SK-N-SH treated with all-trans-retinoic acid at 6 μM for 48 hours (cell line): ENCODE measurements at regions not wholly inside any gene's neighbourhood (a gene's known extent, or its start where the extent isn't known, plus 50 kb on each side); places are given as distances from the start of the nearest gene placed in this dataset.
A peak's percentile ranks its signal among the peaks of the same experiment; 100 is the strongest.

ENCODE experiments used
- ATAC-seq: fragments of 200-7000 bp; cut with Tn5 transposase; 3 replicates; pipeline ENCODE4 v1.9.1; 2020; ENCODE audit warnings: mild to moderate bottlenecking, moderate library complexity
- CSDC2 ChIP-seq: fragments of 250-450 bp; sonication (Bioruptor Pico); IDR thresholded peaks from 2 replicates; pipeline ENCODE4 v1.5.0; 2020; ENCODE audit warnings: mild to moderate bottlenecking, moderate library complexity
- GLIS3 ChIP-seq: fragments of 250-450 bp; sonication (Bioruptor Pico); IDR thresholded peaks from 2 replicates; pipeline ENCODE4 v1.5.0; 2020; ENCODE audit warnings: mild to moderate bottlenecking, moderate library complexity
- ISL1 ChIP-seq: fragments of 250-450 bp; sonication (Bioruptor Pico); IDR thresholded peaks from 2 replicates; pipeline ENCODE4 v2.1.2; 2022; ENCODE audit warnings: mild to moderate bottlenecking, moderate library complexity
- PPARA ChIP-seq: fragments of 250-450 bp; sonication (Bioruptor Pico); IDR thresholded peaks from 2 replicates; pipeline ENCODE4 v1.5.0; 2020; ENCODE audit warnings: mild to moderate bottlenecking, borderline replicate concordance
- RARB ChIP-seq: fragments of 250-450 bp; sonication (Bioruptor Pico); IDR thresholded peaks from 2 replicates; pipeline ENCODE4 v1.8.0; 2021; ENCODE audit warnings: mild to moderate bottlenecking, moderate library complexity
- SNAI2 ChIP-seq: fragments of 250-450 bp; sonication (Bioruptor Pico); IDR thresholded peaks from 2 replicates; pipeline ENCODE4 v1.5.0; 2020; ENCODE audit warnings: mild to moderate bottlenecking, moderate library complexity
- TCF4 ChIP-seq: fragments of 250-450 bp; sonication (Bioruptor Pico); IDR thresholded peaks from 2 replicates; pipeline ENCODE4 v1.8.0; 2021; ENCODE audit warnings: mild to moderate bottlenecking, moderate library complexity, borderline replicate concordance
- TOX ChIP-seq: fragments of 250-450 bp; sonication (Bioruptor Pico); IDR thresholded peaks from 2 replicates; pipeline ENCODE4 v1.8.0; 2021; ENCODE audit warnings: mild to moderate bottlenecking, moderate library complexity, borderline replicate concordance
- ZFP3 ChIP-seq: fragments of 250-450 bp; sonication (Bioruptor Pico); IDR thresholded peaks from 2 replicates; pipeline ENCODE4 v1.5.0; 2020; ENCODE audit warnings: mild to moderate bottlenecking, moderate library complexity
- ZFP30 ChIP-seq: fragments of 450-650 bp; formaldehyde crosslinking; IDR thresholded peaks from 2 replicates; pipeline ENCODE4 v1.5.0; 2022; ENCODE audit warnings: mild to moderate bottlenecking, moderate library complexity
- ZNF70 ChIP-seq: fragments of 450-650 bp; formaldehyde crosslinking; IDR thresholded peaks from 2 replicates; pipeline ENCODE4 v1.5.0; 2020; ENCODE audit warnings: mild to moderate bottlenecking, moderate library complexity
- ZNF8 ChIP-seq: fragments of 450-650 bp; formaldehyde crosslinking; IDR thresholded peaks from 2 replicates; pipeline ENCODE4 v1.5.0; 2020; ENCODE audit warnings: mild to moderate bottlenecking, moderate library complexity
- TF ChIP-seq, protein P1 (sequence below): fragments of 250-450 bp; sonication (Bioruptor Pico); IDR thresholded peaks from 2 replicates; pipeline ENCODE4 v1.5.1; 2020; ENCODE audit warnings: low read depth, mild to moderate bottlenecking, moderate library complexity
- TF ChIP-seq, protein P2 (sequence below): fragments of 250-450 bp; sonication (Bioruptor Pico); IDR thresholded peaks from 2 replicates; pipeline ENCODE4 v1.8.0; 2020; ENCODE audit warnings: mild to moderate bottlenecking, moderate library complexity, borderline replicate concordance
- TF ChIP-seq, protein P3 (sequence below): fragments of 250-450 bp; sonication (Bioruptor Pico); IDR thresholded peaks from 2 replicates; pipeline ENCODE4 v1.5.1; 2021; ENCODE audit warnings: mild to moderate bottlenecking, moderate library complexity
- TF ChIP-seq, protein P4 (sequence below): fragments of 250-450 bp; sonication (Bioruptor Pico); IDR thresholded peaks from 2 replicates; pipeline ENCODE4 v1.8.0; 2021; ENCODE audit warnings: low read depth, mild to moderate bottlenecking, moderate library complexity, borderline replicate concordance
- TF ChIP-seq, protein P5 (sequence below): fragments of 250-450 bp; sonication (Bioruptor Pico); IDR thresholded peaks from 2 replicates; pipeline ENCODE4 v1.5.0; 2020; ENCODE audit warnings: mild to moderate bottlenecking, moderate library complexity

DNA sequence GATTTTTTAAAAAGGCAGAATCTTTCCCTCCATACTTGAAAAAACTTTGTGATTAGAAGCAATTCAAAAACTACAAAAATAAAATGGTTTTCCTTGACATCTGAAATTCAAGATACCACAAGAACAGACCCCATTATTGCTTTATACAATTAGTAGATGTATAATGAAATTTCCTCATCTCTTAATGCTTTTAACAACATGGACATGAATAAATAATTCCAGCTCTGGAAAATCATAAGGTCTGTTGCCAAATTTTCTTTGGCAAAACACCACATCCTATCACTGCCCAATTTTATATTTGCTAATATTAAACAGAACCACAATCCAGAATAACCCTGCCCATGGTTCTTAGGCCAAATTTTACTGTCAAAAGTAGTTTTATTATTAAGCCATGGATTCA lies 1543.6 kb upstream of the MIR17HG start:
- ATAC-seq, result no peak

DNA sequence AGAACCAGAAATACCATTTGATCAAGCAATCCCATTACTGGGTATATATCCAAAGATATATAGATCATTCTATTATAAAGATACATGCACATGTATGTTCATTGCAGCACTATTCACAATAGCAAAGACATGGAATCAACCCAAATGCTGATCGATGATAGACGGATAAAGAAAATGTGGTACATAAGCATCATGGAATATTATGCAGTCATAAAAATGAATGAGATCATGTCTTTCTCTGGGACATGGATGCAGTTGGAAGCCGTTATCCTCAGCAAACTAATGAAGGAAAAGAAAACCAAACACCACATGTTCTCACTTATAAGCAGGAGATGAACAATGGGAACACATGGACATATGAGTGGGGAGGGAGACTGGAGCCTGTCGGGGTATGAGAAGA lies 1540.9 kb upstream of the MIR17HG start:
- TF ChIP-seq, protein P1, sequence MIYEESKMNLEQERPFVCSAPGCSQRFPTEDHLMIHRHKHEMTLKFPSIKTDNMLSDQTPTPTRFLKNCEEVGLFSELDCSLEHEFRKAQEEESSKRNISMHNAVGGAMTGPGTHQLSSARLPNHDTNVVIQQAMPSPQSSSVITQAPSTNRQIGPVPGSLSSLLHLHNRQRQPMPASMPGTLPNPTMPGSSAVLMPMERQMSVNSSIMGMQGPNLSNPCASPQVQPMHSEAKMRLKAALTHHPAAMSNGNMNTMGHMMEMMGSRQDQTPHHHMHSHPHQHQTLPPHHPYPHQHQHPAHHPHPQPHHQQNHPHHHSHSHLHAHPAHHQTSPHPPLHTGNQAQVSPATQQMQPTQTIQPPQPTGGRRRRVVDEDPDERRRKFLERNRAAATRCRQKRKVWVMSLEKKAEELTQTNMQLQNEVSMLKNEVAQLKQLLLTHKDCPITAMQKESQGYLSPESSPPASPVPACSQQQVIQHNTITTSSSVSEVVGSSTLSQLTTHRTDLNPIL (CRISPR knock-in tag), result no peak
- TF ChIP-seq, protein P2, sequence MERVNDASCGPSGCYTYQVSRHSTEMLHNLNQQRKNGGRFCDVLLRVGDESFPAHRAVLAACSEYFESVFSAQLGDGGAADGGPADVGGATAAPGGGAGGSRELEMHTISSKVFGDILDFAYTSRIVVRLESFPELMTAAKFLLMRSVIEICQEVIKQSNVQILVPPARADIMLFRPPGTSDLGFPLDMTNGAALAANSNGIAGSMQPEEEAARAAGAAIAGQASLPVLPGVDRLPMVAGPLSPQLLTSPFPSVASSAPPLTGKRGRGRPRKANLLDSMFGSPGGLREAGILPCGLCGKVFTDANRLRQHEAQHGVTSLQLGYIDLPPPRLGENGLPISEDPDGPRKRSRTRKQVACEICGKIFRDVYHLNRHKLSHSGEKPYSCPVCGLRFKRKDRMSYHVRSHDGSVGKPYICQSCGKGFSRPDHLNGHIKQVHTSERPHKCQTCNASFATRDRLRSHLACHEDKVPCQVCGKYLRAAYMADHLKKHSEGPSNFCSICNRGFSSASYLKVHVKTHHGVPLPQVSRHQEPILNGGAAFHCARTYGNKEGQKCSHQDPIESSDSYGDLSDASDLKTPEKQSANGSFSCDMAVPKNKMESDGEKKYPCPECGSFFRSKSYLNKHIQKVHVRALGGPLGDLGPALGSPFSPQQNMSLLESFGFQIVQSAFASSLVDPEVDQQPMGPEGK (CRISPR knock-in tag), result no peak
- TF ChIP-seq, protein P3, sequence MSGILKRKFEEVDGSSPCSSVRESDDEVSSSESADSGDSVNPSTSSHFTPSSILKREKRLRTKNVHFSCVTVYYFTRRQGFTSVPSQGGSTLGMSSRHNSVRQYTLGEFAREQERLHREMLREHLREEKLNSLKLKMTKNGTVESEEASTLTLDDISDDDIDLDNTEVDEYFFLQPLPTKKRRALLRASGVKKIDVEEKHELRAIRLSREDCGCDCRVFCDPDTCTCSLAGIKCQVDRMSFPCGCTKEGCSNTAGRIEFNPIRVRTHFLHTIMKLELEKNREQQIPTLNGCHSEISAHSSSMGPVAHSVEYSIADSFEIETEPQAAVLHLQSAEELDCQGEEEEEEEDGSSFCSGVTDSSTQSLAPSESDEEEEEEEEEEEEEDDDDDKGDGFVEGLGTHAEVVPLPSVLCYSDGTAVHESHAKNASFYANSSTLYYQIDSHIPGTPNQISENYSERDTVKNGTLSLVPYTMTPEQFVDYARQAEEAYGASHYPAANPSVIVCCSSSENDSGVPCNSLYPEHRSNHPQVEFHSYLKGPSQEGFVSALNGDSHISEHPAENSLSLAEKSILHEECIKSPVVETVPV (CRISPR knock-in tag), result no peak
- TF ChIP-seq ZFP30 (no peak), ZFP3 (no peak), ZNF8 (CRISPR knock-in tag) (no peak), RARB (CRISPR knock-in tag) (no peak), GLIS3 (CRISPR knock-in tag) (no peak), SNAI2 (CRISPR knock-in tag) (no peak), CSDC2 (CRISPR knock-in tag) (no peak), ZNF70 (CRISPR knock-in tag) (no peak), PPARA (CRISPR knock-in tag) (no peak), TCF4 (CRISPR knock-in tag) (no peak), TOX (CRISPR knock-in tag) (no peak)
- TF ChIP-seq, protein P4, sequence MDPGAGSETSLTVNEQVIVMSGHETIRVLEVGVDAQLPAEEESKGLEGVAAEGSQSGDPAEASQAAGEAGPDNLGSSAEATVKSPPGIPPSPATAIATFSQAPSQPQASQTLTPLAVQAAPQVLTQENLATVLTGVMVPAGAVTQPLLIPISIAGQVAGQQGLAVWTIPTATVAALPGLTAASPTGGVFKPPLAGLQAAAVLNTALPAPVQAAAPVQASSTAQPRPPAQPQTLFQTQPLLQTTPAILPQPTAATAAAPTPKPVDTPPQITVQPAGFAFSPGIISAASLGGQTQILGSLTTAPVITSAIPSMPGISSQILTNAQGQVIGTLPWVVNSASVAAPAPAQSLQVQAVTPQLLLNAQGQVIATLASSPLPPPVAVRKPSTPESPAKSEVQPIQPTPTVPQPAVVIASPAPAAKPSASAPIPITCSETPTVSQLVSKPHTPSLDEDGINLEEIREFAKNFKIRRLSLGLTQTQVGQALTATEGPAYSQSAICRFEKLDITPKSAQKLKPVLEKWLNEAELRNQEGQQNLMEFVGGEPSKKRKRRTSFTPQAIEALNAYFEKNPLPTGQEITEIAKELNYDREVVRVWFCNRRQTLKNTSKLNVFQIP (CRISPR knock-in tag), result no peak
- TF ChIP-seq, protein P5, sequence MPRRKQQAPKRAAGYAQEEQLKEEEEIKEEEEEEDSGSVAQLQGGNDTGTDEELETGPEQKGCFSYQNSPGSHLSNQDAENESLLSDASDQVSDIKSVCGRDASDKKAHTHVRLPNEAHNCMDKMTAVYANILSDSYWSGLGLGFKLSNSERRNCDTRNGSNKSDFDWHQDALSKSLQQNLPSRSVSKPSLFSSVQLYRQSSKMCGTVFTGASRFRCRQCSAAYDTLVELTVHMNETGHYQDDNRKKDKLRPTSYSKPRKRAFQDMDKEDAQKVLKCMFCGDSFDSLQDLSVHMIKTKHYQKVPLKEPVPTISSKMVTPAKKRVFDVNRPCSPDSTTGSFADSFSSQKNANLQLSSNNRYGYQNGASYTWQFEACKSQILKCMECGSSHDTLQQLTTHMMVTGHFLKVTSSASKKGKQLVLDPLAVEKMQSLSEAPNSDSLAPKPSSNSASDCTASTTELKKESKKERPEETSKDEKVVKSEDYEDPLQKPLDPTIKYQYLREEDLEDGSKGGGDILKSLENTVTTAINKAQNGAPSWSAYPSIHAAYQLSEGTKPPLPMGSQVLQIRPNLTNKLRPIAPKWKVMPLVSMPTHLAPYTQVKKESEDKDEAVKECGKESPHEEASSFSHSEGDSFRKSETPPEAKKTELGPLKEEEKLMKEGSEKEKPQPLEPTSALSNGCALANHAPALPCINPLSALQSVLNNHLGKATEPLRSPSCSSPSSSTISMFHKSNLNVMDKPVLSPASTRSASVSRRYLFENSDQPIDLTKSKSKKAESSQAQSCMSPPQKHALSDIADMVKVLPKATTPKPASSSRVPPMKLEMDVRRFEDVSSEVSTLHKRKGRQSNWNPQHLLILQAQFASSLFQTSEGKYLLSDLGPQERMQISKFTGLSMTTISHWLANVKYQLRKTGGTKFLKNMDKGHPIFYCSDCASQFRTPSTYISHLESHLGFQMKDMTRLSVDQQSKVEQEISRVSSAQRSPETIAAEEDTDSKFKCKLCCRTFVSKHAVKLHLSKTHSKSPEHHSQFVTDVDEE (CRISPR knock-in tag), result no peak
- no peak for ATAC-seq

More for the DNA sequence above, 1543.6 kb upstream of the MIR17HG start:
- TF ChIP-seq TCF4 (CRISPR knock-in tag) (peak; percentile 88), ISL1 (CRISPR knock-in tag) (peak; percentile 94), PPARA (CRISPR knock-in tag) (no peak), ZNF70 (CRISPR knock-in tag) (no peak), SNAI2 (CRISPR knock-in tag) (no peak), ZFP30 (peak; percentile 6; the same call in 1 of the 2 replicates), GLIS3 (CRISPR knock-in tag) (0 out of 2 replicates have a peak, but pooled peaks have one; percentile 20)
- TF ChIP-seq, protein P5 (CRISPR knock-in tag), result peak; percentile 52
- TF ChIP-seq, protein P3 (CRISPR knock-in tag), result peak; percentile 74; the same call in 1 of the 2 replicates
- TF ChIP-seq, protein P1 (CRISPR knock-in tag), result 0 out of 2 replicates have a peak, but pooled peaks have one; percentile 32
